Muscle layer of colon (tissue), 2 donors: ENCODE measurements at regions not wholly inside any gene's neighbourhood (a gene's known extent, or its start where the extent isn't known, plus 50 kb on each side); places are given as distances from the start of the nearest gene placed in this dataset.

ENCODE experiments used
- H3K27ac ChIP-seq: one replicate; pipeline ENCODE4 v1.7.0; 2013; ENCODE audit warnings: low read depth, mild to moderate bottlenecking, low read length, moderate library complexity
- H3K27me3 ChIP-seq, 2 donors: one replicate each; pipeline ENCODE4 v1.7.0; 2013; ENCODE audit warnings: low read length in 2 of 2, mild to moderate bottlenecking in 2 of 2; ENCODE audit not compliant: insufficient read depth in 2 of 2, control insufficient read depth in 1 of 2
- H3K36me3 ChIP-seq: one replicate; pipeline ENCODE4 v1.7.0; 2013; ENCODE audit warnings: mild to moderate bottlenecking, low read length; ENCODE audit not compliant: insufficient read depth
- H3K4me1 ChIP-seq: one replicate; pipeline ENCODE4 v1.7.0; 2013; ENCODE audit warnings: mild to moderate bottlenecking, low read length; ENCODE audit not compliant: insufficient read depth
- H3K4me3 ChIP-seq, 2 donors: one replicate each; pipeline ENCODE4 v1.7.0; 2013; ENCODE audit warnings: low read length in 2 of 2, low read depth in 1 of 2, mild to moderate bottlenecking in 1 of 2, moderate library complexity in 1 of 2
- H3K9ac ChIP-seq: one replicate; pipeline ENCODE4 v1.7.0; 2013; ENCODE audit warnings: low read length
- H3K9me3 ChIP-seq: one replicate; pipeline ENCODE4 v1.7.0; 2013; ENCODE audit warnings: mild to moderate bottlenecking, low read length
- donor health status: abdominal sarcoma.
- donor health status: Adenocarcinoma of cecum.

- Histone ChIP-seq H3K4me1 (peaks cover 14% of the 10 kb centered on the region), H3K4me3 (no peak overlapping the region), H3K9me3 (no peaks in the 10 kb centered on the region), H3K27ac (no peak overlapping the region), H3K27me3 (no peaks in the 10 kb centered on the region), H3K36me3 (no peaks in the 10 kb centered on the region), H3K9ac (no peak overlapping the region)
Measured at GRCh38 chr2:176457481-176457880, 188.2 kb downstream of the MTX2 start.

GRCh38 chr2:176461098-176461808 is 192.0 kb downstream of the MTX2 start:
- Histone ChIP-seq H3K27me3 (no peaks in the 10 kb centered on the region), H3K36me3 (no peaks in the 10 kb centered on the region), H3K9me3 (no peaks in the 10 kb centered on the region), H3K27ac (no peak overlapping the region), H3K9ac (no peak overlapping the region), H3K4me3 (no peak overlapping the region), H3K4me1 (no peaks in the 10 kb centered on the region)

DNA sequence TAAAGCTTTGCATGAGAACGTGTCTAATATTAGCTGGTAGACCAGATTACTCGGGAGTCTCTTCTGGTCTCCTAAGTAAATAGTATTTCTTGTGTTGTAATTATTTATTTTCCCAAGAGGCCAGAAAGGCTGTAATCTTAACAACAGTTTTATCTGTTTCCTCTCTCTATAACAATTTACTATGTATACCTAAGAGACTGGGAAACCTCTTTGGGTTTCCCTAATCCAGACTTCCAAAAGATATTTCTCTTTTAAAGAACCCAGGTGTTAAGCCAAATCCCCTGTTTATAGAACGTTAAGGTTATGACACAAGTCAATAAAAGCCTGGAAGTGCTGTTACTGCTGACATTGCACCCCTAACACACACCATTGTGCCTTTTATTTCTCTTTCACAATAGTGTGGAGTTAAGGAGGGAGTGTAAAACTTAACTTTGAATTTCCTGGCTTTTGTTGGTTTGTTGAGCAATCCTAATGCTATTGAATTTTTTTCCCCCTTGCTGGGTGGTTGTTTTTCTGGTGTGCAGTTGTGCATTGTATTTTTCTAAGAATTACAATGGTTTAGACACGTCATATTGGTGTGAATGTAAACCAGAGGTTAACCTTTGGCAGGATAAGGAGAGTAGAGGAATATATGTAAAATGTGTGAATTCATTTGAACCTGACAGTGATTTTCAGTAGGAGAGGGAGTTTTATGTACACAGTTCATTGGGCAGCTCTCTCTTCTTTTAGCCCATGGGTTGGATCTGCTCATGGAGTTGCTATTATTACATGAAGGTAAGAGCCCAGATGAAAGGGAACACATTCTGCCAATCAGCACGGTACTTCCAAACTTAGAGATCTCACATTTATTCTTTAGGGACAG is 192.8 kb downstream of the MTX2 start:
- Histone ChIP-seq H3K4me1 (no peaks in the 10 kb centered on the region), H3K27me3 (no peaks in the 10 kb centered on the region), H3K27ac (no peak overlapping the region), H3K9ac (no peak overlapping the region), H3K36me3 (no peaks in the 10 kb centered on the region), H3K4me3 (no peak overlapping the region), H3K9me3 (no peaks in the 10 kb centered on the region)

- Histone ChIP-seq H3K4me3 (no peak overlapping the region), H3K9ac (no peak overlapping the region), H3K27ac (no peak overlapping the region), H3K27me3 (no peaks in the 10 kb centered on the region), H3K36me3 (no peaks in the 10 kb centered on the region), H3K4me1 (no peaks in the 10 kb centered on the region), H3K9me3 (no peaks in the 10 kb centered on the region)
Measured at GRCh38 chr2:176463546-176463945, 194.3 kb downstream of the MTX2 start.

GRCh38 chr2:176464886-176465564 is 195.8 kb downstream of the MTX2 start:
- H3K9me3 ChIP-seq, result no peaks in the 10 kb centered on the region
- no peaks in the 10 kb centered on the region for H3K27me3 ChIP-seq
- no peak overlapping the region for H3K4me3 ChIP-seq
- no peaks in the 10 kb centered on the region for H3K4me1 ChIP-seq
- H3K9ac ChIP-seq, result no peak overlapping the region
- no peak overlapping the region for H3K27ac ChIP-seq
- H3K36me3 ChIP-seq, result no peaks in the 10 kb centered on the region

GRCh38 chr2:176466918-176467452 is 197.7 kb downstream of the MTX2 start:
- Histone ChIP-seq H3K4me1 (no peaks in the 10 kb centered on the region), H3K9ac (no peak overlapping the region), H3K27ac (no peak overlapping the region), H3K4me3 (no peak overlapping the region), H3K9me3 (no peaks in the 10 kb centered on the region), H3K27me3 (no peaks in the 10 kb centered on the region), H3K36me3 (no peaks in the 10 kb centered on the region)

- Histone ChIP-seq H3K27me3 (no peaks in the 10 kb centered on the region), H3K4me1 (peaks cover 5% of the 10 kb centered on the region), H3K9me3 (no peaks in the 10 kb centered on the region), H3K4me3 (no peak overlapping the region), H3K36me3 (no peaks in the 10 kb centered on the region), H3K9ac (no peak overlapping the region), H3K27ac (no peak overlapping the region)
Measured at GRCh38 chr2:176467595-176467994, 198.4 kb downstream of the MTX2 start.

DNA sequence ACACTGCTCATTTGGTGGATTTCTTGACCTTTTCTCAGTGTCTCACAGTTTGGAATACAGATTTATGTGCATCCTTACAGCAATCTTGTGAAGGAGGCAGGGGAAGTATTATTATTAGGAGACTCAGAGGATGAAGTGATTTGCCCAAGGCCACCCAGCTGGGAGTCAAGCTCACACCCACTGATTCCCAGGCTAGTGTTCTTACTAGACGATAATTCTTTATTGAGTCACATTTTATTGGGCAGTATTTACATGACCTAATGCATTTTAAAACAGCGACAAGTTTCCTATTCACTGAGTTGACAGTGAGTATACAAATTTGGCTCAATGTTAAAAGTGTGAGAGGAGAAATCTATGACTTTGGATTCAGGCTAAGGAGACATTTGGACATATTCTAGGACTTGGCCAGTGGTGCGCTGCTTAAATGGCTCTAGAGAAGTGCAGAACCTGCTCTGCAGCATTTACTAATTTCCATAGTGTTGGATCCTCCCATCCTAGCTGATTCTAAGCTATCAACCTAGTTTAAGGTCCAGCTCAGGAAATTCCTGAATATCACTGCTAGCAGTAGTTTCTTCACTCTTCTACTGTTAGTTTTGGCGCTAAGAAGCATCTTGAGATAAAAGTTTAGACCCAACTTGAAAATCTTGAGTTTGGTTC is 199.3 kb downstream of the MTX2 start:
- Histone ChIP-seq H3K9ac (no peak overlapping the region), H3K4me1 (peaks cover 15% of the 10 kb centered on the region), H3K4me3 (no peak overlapping the region), H3K27ac (no peak overlapping the region), H3K36me3 (no peaks in the 10 kb centered on the region), H3K9me3 (no peaks in the 10 kb centered on the region), H3K27me3 (no peaks in the 10 kb centered on the region)

DNA sequence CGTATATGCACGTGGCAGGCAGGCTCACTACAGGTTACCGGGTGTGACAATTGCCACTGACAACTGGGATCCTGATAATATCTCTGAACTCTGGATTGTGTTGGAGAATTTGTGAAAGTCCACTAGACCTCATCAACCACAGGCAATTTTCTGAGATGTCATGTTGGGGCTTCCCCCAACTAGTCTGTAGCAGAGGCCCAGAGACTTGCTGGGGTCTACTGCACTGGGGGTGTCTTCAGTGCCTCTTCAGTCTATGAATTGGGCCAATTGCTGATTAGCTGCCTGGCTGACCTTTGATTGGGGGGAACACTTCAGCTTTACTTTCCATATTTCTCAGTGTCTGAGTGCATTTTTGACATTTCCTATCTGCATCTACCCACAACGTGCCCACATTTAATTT is 201.5 kb downstream of the MTX2 start:
- peaks cover 15% of the 10 kb centered on the region for H3K4me1 ChIP-seq
- no peak overlapping the region for H3K4me3 ChIP-seq
- no peaks in the 10 kb centered on the region for H3K27me3 ChIP-seq
- no peak overlapping the region for H3K27ac ChIP-seq
- H3K9ac ChIP-seq, result no peak overlapping the region
- H3K36me3 ChIP-seq, result no peaks in the 10 kb centered on the region
- no peaks in the 10 kb centered on the region for H3K9me3 ChIP-seq

GRCh38 chr2:176471949-176472348 is 202.7 kb downstream of the MTX2 start:
- Histone ChIP-seq H3K27me3 (no peaks in the 10 kb centered on the region), H3K4me1 (peaks cover 15% of the 10 kb centered on the region), H3K9me3 (no peaks in the 10 kb centered on the region), H3K4me3 (no peak overlapping the region), H3K9ac (no peak overlapping the region), H3K27ac (no peak overlapping the region), H3K36me3 (no peaks in the 10 kb centered on the region)

DNA sequence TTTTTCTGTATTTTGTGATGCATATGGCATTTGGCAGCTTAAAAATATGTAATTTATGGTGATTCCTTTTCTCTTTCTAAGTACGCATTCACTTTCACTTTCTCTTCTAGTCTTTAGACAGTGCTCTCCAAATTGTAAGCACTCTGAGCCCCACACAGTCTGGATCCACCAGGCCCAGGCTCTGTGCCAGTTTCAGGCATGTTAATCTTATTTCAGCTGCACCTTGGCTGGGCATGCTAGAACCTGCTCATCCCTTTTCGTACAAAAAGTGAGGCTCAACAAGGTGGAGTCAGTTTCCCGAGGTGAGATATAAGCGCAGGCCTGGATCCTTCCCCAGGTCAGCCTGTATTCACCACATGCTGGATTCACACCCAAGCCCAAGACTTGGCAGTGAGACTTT is 203.9 kb downstream of the MTX2 start:
- Histone ChIP-seq H3K27ac (peak overlapping the region; percentile 2), H3K9ac (no peak overlapping the region)

More for the DNA sequence above, 203.9 kb downstream of the MTX2 start:
- Histone ChIP-seq H3K4me3 (peak overlapping the region in 1 of 2 donors; percentile 14), H3K36me3 (no peaks in the 10 kb centered on the region), H3K9me3 (no peaks in the 10 kb centered on the region), H3K27me3 (no peaks in the 10 kb centered on the region), H3K4me1 (peaks cover 15% of the 10 kb centered on the region)
